Fibroblast of pulmonary artery (primary cell): ENCODE measurements at regions not wholly inside any gene's neighbourhood (a gene's known extent, or its start where the extent isn't known, plus 50 kb on each side); places are given as distances from the start of the nearest gene placed in this dataset.
A peak's percentile ranks its signal among the peaks of the same experiment; 100 is the strongest.

ENCODE experiments used
- DNase-seq: peaks from one replicate; pipeline ENCODE4 v3.0.0-alpha.2; 2010; ENCODE audit warnings: low read depth
- H3K4me3 ChIP-seq: replicated peaks from 2 replicates; pipeline ENCODE4 v1.5.1; 2011; ENCODE audit warnings: low read depth, mild to moderate bottlenecking, control low read depth, low read length, moderate library complexity
- TF ChIP-seq, protein P1 (sequence below): IDR thresholded peaks from 2 replicates; pipeline ENCODE4 v1.5.1; 2011; ENCODE audit warnings: mild to moderate bottlenecking, control low read depth, low read length, inconsistent platforms; ENCODE audit errors: missing control alignments

DNA sequence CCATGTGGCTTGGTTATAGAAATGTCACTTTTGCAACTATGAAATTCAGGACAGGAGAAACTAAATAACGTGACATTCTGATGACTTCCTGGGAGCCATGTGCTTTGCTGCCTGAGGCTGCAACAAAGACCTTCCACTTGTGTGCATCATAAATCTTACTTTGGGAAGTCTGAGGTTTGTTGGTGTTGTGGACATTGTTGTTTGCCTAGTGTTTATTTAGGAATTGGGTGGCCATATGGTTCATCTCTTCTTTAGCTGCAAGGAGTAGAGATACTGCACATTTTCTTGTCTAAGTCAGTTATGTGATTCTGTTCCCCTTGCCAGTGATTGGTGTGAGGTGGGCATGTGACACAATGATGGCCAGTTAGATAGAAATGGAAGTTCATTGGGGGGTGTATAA lies 167.3 kb upstream of the SSTR1 start:
- TF ChIP-seq, protein P1, sequence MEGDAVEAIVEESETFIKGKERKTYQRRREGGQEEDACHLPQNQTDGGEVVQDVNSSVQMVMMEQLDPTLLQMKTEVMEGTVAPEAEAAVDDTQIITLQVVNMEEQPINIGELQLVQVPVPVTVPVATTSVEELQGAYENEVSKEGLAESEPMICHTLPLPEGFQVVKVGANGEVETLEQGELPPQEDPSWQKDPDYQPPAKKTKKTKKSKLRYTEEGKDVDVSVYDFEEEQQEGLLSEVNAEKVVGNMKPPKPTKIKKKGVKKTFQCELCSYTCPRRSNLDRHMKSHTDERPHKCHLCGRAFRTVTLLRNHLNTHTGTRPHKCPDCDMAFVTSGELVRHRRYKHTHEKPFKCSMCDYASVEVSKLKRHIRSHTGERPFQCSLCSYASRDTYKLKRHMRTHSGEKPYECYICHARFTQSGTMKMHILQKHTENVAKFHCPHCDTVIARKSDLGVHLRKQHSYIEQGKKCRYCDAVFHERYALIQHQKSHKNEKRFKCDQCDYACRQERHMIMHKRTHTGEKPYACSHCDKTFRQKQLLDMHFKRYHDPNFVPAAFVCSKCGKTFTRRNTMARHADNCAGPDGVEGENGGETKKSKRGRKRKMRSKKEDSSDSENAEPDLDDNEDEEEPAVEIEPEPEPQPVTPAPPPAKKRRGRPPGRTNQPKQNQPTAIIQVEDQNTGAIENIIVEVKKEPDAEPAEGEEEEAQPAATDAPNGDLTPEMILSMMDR = no peak
- no peak overlapping the region for H3K4me3 ChIP-seq
- no peak for DNase-seq

DNA sequence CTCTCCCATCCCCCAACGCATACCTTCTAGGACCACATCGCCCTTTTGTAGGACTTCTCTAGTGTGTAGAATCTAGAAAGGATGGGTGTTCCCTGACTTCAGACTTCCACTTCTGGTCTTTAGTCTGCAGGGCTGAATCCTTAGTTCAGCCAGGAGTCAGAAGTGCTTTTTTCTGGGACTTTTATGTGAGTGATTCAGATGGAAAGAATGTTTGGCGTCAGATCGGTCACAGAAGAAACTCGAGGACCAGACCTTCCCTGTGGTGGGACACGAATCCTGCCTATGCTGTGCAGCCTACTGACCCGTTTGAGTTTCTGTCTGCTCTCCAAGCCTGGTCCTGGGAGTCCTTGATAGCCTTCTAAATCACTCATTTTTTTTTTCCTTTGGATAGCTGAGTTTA lies 165.4 kb upstream of the SSTR1 start:
- peak; percentile 46 for DNase-seq
- TF ChIP-seq, protein P1 = no peak
- no peak overlapping the region for H3K4me3 ChIP-seq

DNA sequence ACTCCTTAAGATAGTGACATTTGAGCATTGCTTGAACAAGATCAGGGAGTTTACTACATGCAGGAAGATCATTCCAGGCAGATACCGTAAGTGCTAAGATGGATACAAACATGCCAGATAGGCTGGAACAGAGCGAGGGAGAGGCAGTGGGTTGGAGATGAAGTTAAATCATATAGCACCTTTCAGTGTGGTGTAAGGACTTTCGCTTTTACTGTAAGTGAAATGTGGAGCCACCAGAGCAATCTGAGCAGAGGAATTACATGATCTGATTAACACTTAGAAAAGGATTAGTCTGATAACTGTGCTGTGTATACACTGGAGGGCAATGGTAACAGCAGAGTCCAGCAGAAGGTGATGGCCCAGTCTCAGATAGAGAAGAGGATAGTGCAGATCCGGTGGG lies 163.0 kb upstream of the SSTR1 start:
- TF ChIP-seq, protein P1 = no peak
- no peak for DNase-seq
- no peak overlapping the region for H3K4me3 ChIP-seq

DNA sequence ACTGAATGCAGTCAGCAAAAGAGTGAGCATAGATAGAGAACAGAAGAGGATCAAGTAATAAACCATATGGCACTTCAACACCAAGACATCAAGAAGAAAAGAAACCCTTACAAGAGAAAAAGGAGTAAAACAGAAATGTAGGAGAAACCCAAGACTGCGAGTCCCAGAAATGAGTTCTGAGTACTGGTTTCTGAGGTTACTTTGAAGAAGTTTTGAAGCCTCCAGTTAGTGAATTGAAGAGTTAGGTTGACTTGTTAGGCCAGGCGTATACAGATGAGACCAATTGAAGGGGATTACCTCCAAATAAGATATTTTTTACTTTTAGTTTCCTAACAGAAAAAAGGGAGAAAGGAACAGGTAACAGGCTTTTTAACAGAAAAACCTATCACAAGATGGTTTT lies 162.2 kb upstream of the SSTR1 start:
- no peak overlapping the region for H3K4me3 ChIP-seq
- no peak for DNase-seq
- TF ChIP-seq, protein P1 = no peak

DNA sequence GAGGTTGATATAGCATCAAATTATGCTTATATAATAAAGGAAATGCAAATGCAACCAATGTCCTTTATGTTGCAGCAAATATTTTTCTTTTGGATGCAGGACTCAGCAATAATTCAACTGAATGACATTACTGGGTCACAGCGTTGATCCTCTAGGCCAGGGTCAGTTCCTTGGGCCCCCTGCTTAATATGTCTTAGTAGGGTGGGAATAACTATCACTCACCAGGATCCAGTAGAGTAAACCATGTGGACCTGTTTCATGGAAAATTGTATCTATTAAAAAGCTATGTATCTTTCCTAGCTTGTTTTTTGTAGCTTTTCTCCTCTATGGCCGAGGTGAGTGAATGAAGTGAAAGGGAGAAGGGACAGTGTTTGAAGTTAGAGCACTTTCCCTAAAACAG lies 161.5 kb upstream of the SSTR1 start:
- H3K4me3 ChIP-seq = no peak overlapping the region
- TF ChIP-seq, protein P1 = no peak
- DNase-seq = no peak

DNA sequence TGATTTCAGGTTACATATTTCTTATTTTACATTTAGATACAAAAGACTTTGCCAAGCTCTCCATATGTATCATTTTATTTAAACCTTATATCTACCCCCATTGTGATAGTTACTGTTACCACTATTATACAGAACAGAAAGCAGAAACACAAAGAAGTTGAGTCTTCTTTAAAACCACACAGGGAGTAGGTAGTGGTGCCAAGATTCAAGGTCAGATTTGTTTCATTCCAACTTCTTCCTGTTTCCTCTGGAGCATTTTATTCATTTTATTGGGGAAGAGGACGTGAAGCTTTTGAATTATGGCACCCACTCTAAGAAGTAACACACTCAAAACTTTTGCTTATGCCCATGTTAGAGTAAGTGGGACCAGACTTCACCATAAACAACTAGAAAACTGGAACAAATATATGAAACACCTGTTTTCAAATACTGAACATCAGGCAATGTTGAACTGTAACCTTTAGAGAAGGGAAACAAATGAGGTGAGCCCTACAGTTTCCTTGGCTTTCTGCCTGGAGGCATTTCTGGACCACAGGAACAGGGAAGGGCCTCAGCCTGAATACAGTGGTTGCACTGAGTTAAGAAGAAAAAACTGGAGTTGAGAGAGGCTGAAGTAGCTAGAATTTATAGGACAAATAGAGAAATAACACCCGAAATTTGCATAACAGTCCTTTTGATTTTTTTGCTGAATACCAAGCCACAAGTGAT lies 160.4 kb upstream of the SSTR1 start:
- no peak for DNase-seq
- TF ChIP-seq, protein P1 = no peak
- H3K4me3 ChIP-seq = no peak overlapping the region

DNA sequence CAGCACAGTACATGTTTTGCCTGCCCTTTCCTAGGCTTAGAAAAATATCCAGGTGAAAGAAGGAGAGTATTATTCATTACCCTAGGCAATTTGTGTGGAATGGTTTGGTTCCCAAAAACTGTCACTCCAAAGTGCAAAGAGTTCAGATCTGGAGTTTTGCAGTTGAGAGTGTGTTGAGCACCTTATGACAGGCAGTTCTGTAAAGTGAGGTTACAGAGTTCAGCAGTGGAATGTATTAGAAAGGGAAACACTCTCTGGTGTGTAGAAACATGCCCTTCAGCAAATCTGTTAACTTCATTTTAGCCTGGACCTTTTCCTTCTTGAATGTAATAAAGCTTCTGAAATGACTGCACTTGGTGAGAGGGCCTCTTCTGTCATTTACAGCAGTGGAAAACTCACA lies 154.0 kb upstream of the SSTR1 start:
- TF ChIP-seq, protein P1 = no peak
- H3K4me3 ChIP-seq = no peak overlapping the region
- no peak for DNase-seq
